Smooth muscle cell (in vitro differentiated cells): ENCODE measurements at regions not wholly inside any gene's neighbourhood (a gene's known extent, or its start where the extent isn't known, plus 50 kb on each side); places are given as distances from the start of the nearest gene placed in this dataset.

Experiments
- DNase-seq: peaks from one replicate; lab custom pipeline; 2025; ENCODE audit not compliant: unreplicated experiment; lab: John Stamatoyannopoulos, UW
- H2AFZ ChIP-seq: fragments of 200-600 bp; sonication (generic); 2 replicates; pipeline ENCODE4 v1.6.0; 2016; ENCODE audit warnings: antibody characterized with exemption, low read depth, mild to moderate bottlenecking
- H3F3A ChIP-seq: fragments of 200-600 bp; sonication (generic); 2 replicates; pipeline ENCODE4 v1.6.0; 2017; ENCODE audit warnings: antibody characterized with exemption, low read depth
- H3K27ac ChIP-seq: fragments of 200-600 bp; sonication (generic); 2 replicates; pipeline ENCODE4 v1.5.1; 2016; ENCODE audit warnings: low read depth, mild to moderate bottlenecking
- H3K27me3 ChIP-seq: fragments of 200-600 bp; sonication (generic); 2 replicates; pipeline ENCODE4 v1.6.1; 2016; ENCODE audit warnings: low read depth, mild to moderate bottlenecking
- H3K36me3 ChIP-seq: fragments of 200-600 bp; sonication (generic); 2 replicates; pipeline ENCODE4 v1.5.1; 2016; ENCODE audit warnings: low read depth
- H3K4me1 ChIP-seq: fragments of 200-600 bp; sonication (generic); 2 replicates; pipeline ENCODE4 v1.5.1; 2016; ENCODE audit warnings: low read depth
- H3K4me2 ChIP-seq: fragments of 200-600 bp; sonication (generic); 2 replicates; pipeline ENCODE4 v1.6.0; 2016; ENCODE audit warnings: mild to moderate bottlenecking
- H3K4me3 ChIP-seq: fragments of 200-600 bp; sonication (generic); 2 replicates; pipeline ENCODE4 v1.5.1; 2016; ENCODE audit warnings: mild to moderate bottlenecking
- H3K79me2 ChIP-seq: fragments of 200-600 bp; sonication (generic); 2 replicates; pipeline ENCODE4 v1.6.0; 2016; ENCODE audit warnings: low read depth, mild to moderate bottlenecking
- H3K9ac ChIP-seq: fragments of 200-600 bp; sonication (generic); 2 replicates; pipeline ENCODE4 v1.6.0; 2016; ENCODE audit warnings: low read depth
- H3K9me3 ChIP-seq: fragments of 200-600 bp; sonication (generic); replicated peaks from 2 replicates; pipeline ENCODE4 v1.5.1; 2016; ENCODE audit warnings: low read depth
- H4K20me1 ChIP-seq: fragments of 200-600 bp; sonication (generic); 2 replicates; pipeline ENCODE4 v1.6.0; 2016; ENCODE audit warnings: low read depth
- CTCF ChIP-seq: fragments of 200-600 bp; sonication (generic); IDR thresholded peaks from 2 replicates; pipeline ENCODE4 v1.5.1; 2017; ENCODE audit warnings: borderline replicate concordance, mild to moderate bottlenecking, antibody characterized with exemption; ENCODE audit not compliant: insufficient read depth, poor library complexity, severe bottlenecking
- WGBS: methylation state at CpG from one replicate; pipeline ENCODE4 v1.1.7; 2016; ENCODE audit warnings: low lambda C conversion rate; 5-methylcytosine and 5-hydroxymethylcytosine counted together

GRCh38 chr11:126129727-126130671, 67.3 kb upstream of the CDON start:
- Histone ChIP-seq H2AFZ (no peak overlapping the region), H3K4me1 (no peaks in the 10 kb centered on the region), H3K27me3 (peaks cover 7% of the 10 kb centered on the region), H3K4me3 (no peak overlapping the region), H3K9ac (no peak overlapping the region), H3K79me2 (no peaks in the 10 kb centered on the region), H3K36me3 (no peaks in the 10 kb centered on the region), H3F3A (peaks cover 7% of the 10 kb centered on the region), H4K20me1 (no peaks in the 10 kb centered on the region), H3K27ac (no peak overlapping the region), H3K4me2 (no peak overlapping the region), H3K9me3 (no peaks in the 10 kb centered on the region)
- WGBS = 60% methylated on average over 13 of the region's 13 CpGs
- no peak for TF ChIP-seq CTCF
- no peak for DNase-seq

DNA sequence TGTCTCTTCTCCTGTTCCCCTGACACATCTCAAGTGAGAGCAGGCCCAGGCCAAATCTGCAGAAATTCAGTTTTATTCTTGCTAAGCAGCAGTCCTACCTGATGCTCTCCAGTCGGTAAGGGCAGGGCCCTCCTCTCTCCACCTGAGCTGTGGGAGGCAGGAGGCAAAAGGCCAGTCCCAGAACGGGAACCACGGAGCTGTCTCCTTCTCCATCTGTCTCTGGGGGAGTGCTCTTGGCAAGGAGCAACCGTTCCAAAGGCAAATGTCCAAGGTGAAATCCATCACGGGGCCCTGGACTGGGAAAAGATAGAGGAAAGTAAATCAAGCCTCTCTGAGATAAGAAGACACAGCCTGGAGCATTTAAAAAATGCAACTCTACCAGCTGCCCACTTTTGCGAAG, 65.2 kb upstream of the CDON start:
- WGBS = 51% methylated on average over 6 of the region's 6 CpGs
- Histone ChIP-seq H3K4me1 (no peaks in the 10 kb centered on the region), H4K20me1 (no peaks in the 10 kb centered on the region), H3K79me2 (no peaks in the 10 kb centered on the region), H3K4me2 (no peak overlapping the region), H3K9ac (no peak overlapping the region), H3F3A (no peaks in the 10 kb centered on the region), H2AFZ (no peak overlapping the region), H3K36me3 (no peaks in the 10 kb centered on the region), H3K27me3 (peaks cover 7% of the 10 kb centered on the region), H3K27ac (no peak overlapping the region), H3K4me3 (no peak overlapping the region), H3K9me3 (no peaks in the 10 kb centered on the region)
- no peak for TF ChIP-seq CTCF
- DNase-seq = no peak

DNA sequence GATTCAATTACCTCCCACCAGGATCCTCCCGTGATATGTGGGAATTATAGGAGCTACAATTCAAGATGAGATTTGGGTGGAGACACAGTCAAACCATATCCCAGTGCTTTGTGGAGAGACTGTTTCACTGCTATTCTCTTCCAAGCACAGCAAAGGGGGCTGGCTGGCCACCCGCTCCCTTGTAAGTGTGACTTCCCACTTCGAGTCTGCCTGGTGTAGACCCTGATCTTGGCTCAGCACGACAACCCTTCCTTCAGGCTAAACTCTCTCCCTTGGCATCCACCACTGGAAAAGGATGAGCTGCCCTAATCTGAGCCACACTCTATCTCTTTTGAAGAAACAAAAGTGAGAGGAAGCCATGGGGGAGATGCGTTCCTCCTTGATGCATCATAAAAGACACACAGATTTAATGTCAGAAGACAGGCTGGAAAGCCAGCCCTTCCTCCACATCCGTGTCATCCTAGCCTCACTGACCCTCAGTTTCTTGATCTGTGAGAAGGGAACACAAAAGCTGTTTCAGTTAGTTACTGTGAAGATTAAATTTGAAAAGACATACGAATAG, 64.7 kb upstream of the CDON start:
- Histone ChIP-seq H3K9me3 (no peaks in the 10 kb centered on the region), H2AFZ (no peak overlapping the region), H3K4me1 (no peaks in the 10 kb centered on the region), H3K4me2 (no peak overlapping the region), H3K9ac (no peak overlapping the region), H4K20me1 (no peaks in the 10 kb centered on the region), H3F3A (no peaks in the 10 kb centered on the region), H3K27ac (no peak overlapping the region), H3K36me3 (no peaks in the 10 kb centered on the region), H3K79me2 (no peaks in the 10 kb centered on the region), H3K27me3 (peaks cover 7% of the 10 kb centered on the region), H3K4me3 (no peak overlapping the region)
- DNase-seq = no peak
- WGBS = 92% methylated on average over 7 of the region's 7 CpGs
- no peak for TF ChIP-seq CTCF
